Non-pigmented ciliary epithelial cell (primary cell): ENCODE measurements at regions not wholly inside any gene's neighbourhood (a gene's known extent, or its start where the extent isn't known, plus 50 kb on each side); places are given as distances from the start of the nearest gene placed in this dataset.

Source experiments
- DNase-seq: peaks from one replicate; pipeline ENCODE4 v3.0.0-alpha.2; 2010; ENCODE audit warnings: low read depth

DNA sequence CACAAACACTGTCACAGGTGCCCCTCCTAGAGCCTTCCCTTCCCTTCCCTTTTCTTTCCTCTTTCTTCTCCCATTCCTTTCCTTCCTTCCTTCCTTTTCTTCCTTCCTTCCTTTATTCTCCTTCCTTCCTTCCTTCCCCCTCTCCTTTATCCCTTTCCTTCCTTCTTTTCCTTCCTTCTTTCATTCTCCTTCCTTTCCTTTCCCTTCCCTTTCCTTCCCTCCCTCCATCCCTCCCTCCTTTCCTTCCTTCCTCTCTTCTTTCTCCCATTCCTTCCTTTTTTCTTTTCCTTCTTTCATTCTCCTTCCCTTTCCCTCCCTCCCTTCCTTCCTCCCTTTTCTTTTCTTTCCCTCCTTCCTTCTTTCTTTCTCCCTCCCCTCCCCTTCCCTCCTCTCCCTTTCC is 170.0 kb downstream of the ENGASE start:
- DNase-seq: no peak

DNA sequence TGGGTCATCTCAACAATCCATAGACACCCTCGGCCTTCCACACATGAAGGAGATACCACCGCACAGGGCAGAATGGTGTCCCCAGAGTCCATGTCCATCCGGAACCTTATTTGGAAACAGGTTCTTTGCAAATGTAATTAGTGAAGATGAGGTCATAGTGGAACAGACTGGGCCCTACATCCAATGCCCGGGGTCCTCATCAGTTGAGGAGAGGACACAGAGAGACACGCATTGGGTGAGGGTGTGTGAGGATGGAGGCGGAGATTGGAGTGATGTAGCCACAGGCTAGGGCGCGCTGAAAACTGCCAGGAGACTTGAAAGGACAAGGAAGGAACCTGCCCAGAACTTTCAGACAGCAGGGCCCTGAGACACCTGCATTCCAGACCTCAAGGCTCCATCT is 169.4 kb downstream of the ENGASE start:
- DNase-seq: no peak

DNA sequence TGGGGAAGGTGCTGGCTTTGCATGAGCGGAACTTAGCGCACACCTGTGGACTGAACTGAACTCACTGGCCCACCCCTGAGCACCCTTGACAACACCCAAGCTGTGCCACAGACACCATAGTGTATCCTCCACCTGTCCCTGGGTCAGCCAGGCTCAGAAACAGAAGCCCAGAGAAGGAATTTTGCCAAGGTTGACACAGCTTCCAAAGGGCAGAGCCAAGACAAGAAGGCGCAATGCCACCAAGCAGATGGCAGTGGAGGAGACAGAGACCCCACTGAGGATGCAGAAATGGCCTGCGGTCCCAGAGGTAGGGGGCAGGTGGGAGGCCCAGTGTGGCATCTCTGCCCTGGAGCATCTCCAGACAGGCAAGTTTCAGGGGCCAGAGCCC is 169.0 kb downstream of the ENGASE start:
- no peak for DNase-seq

DNA sequence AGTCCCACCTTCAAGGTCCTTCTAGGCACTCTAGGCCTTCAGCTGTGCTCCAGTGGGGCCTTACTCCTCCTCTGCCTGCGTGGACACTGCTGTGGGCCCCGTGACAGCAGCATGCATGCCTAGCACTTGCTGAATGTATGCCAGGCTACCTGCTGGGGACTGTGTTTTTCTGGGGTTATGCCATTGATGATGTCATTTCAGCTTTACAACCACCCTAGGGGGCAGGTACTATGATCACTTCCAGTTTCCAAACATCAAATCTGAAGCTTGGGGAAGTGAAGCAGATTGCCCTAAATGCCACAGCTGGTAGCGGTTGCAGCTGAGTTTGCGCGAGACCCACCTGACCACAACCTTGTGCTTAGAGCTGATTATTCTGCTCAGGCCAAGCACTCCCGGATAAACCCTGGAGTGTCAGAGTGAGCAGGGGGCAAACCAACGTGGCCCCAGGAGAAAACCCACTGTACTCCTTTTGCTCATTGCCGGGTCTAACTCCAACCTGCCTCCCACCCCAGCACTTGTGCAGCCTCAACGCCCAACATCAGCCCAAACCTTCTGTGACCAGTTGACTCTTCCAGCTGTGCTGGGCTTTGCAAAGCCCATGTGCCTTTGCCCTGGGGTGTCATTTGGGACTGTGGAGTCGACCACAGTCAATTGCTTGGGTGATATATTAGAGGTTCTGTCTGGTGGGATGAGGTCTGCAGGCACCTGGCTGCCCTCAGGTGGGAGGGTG is 168.4 kb downstream of the ENGASE start:
- DNase-seq: no peak

DNA sequence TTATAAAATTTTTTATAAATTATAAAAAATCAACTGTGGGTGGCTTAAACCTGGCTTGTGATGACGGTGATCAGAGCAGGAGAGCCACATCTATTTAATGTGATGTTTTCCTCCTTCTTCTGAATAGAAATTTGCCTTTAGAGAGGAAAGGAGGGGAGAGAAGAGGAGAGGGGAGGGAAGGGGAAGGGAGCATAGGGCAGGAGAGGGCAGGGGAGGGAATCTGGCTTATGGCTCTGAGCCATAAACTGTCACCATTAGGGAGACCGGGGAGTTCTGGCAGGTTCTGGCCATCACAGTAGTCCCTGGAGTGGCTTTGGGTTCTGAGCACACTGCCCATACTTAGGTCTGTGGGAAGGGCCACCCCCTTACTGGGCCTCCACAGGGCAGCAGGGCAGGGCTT is 167.8 kb downstream of the ENGASE start:
- DNase-seq: no peak

DNA sequence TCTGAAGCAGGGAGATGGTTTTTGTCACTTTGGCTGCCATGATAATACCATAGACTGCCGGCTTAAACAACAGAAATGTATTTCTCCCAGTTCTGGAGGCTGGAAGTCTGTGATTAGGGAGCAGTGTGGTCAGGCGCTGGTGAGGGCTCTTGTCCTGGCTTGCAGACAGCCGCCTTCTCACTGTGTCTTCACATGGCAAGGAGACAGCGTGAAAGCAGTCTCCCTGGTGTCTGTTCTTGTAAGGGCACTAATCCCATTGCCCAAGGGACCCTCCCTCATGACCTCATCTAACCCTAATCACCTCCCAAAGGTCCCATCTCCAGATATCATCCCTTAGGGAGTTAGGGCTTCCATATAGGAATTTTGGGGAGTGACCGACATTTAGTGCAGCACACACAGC is 167.0 kb downstream of the ENGASE start:
- DNase-seq: no peak

DNA sequence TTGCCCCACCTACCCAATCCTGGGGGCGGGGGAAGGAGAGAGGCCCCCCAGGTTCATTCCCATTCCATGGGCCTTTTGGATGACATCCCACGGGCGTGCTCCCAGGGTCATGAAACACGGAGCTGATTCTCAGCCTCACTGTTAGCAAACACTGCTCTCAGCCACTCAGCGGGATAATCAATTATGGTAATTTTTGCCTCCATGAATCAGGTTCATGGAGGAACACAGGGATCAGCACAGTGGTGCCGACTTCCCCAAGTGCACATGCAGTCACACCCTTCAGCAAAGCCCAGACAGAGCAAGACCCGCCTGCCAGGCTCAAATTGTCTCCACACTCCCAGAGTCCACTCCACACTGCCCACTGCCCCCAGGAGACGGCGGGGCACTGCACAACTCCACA is 164.6 kb downstream of the ENGASE start:
- no peak for DNase-seq

DNA sequence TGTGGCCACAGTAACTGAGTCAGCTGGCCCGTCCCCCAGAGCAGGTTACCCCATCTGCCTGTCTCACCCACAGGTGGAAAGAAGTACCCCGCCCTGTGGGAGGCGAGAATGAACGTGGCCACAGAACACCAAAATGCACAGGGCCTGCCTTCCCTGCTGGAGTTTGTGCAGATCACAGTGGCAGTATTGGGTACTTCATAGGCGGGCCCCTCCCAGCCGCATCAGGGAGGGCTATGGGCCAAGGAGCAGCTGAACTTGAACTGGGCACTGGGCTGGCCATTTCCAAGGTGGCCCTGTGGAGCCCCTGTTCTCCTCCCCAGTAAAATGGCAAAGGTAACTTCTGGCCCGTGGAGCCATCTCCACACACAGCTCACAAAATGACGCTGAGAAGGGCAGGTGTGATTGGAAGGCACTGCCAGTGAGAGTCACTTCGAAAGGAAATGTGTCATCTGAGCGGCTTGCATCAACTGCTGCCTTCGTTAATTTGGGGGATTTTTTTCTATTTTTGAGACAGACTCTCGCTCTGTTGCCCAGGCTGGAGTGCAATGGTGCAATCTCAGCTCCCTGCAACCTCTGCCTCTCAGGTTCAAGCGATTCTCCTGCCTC is 162.9 kb downstream of the ENGASE start:
- DNase-seq: no peak

DNA sequence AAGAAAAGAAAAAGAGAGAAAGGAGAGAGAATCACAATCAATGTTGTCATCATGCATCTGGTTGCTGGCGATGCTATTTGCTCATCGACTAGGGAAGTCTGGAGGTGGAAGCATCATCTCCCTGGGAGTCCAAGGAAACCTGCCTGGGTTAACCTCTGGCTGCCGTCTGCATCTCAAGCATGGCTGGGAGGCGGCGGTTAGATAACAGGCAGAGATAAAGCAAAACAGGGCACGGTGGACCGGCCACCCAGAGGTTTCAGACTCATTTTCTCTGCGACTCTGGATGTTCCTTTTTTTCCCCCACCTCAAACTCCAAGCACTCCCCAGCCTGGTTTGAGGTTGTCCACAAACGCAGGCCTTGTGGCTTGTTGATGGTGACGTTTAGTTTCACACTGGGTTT is 161.2 kb downstream of the ENGASE start:
- DNase-seq: no peak

DNA sequence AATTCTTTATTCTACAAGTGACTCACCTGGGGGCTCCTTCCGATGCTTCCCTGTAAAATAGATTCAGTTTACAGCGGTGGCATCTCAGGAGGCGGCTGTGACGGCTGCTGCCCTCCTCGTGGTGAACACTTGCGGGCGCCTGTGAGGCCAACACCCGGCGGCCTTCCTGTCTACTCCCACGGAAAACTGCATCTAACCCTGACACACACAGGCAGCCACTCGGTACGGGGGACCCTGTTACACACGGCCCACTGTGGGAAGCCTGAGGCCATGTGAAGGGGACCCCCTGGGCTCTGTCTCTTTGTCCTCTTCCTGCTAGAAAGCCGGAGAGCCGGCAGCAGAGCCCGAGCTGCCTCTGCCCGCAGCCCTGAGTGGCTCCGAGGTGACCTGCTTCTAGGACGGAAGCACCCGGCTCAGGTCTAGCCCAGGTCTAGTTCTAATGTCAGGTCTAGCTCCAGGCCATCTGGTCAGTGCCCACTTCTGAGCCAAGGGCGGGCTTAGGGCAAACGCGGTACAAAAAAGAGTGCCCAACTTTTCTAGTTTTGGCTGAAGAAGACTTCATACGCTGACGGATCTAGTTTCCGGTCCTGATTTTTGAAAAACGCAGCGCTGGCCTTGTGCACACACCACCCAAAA is 159.4 kb downstream of the ENGASE start:
- no peak for DNase-seq

DNA sequence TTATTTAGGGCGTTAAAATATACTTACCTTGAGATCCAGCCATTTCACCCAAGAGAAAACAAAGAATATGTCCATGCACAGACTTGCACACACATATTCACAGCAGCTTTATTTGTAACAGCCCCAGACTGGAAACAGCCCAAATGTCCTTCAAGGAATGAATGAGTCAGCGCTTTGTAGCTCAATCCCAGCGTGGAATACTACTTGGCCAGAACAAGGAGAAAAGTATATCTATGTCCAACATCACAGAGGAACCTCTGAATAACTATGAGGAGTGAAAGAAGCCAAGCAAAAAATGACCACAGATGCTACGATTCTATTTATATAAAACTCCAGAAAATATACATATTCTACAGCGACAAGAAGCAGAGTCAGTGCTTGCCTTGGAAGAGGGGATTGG is 158.3 kb downstream of the ENGASE start:
- no peak for DNase-seq

DNA sequence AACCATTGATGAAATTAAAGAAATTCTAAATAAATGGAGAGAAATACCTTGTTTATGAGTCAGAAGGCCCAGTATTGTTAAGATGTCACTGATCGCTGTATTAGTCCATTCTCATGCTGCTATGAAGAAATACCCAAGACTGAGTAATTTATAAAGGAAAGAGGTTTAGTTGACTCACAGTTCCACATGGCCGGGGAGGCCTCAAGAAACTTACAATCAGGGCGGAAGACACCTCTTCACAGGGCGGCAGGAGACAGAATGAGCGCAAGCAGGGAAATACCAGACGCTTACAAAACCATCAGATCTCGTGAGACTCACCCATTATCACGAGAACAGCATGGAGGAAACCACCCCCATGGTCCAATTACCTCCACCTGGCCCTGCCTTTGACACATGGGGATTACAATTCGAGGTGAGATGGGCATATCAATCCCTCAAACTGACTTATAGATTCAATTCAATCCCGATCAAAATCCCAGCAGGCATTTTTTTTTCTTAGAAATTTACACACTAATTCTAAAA is 157.2 kb downstream of the ENGASE start:
- no peak for DNase-seq

DNA sequence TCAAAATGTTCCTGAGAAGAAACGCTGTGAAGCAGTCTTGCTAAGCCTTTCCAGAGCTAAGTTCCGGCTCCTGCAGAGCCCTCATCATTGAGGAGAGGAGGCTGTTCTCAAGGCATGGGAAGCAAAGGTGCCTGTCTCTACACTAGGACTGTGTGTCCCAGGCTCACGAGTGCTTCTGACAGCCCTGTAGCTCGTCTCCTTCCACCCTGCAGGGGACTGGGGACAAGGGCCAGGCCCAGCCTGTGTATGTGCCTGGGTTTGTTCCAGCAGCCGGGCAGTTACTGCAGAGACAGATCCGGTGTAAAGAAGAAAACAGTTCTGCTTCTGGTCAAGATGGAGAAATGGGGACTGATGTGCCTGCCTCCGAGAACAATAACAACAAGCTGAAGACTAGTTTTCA is 156.0 kb downstream of the ENGASE start:
- DNase-seq: no peak

DNA sequence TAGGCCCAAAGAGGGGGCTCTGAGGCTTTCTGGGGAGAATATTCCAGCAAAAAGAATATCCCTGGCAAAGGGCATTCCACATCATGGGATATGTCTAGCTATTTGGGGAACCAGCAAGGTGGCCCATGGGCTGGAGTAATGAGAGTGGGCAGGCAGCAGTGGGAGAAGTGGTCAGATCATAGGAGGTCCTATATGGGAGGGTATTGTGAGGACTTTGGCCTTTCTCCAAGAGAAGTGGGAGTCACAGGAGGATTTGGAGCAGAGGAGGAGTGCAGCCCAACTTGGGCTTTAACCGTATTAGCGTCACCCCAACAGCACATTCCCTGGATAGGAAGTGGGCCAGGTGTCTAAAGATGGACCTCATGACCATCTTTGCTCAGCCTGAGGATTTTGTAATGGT is 151.4 kb downstream of the ENGASE start:
- no peak for DNase-seq

DNA sequence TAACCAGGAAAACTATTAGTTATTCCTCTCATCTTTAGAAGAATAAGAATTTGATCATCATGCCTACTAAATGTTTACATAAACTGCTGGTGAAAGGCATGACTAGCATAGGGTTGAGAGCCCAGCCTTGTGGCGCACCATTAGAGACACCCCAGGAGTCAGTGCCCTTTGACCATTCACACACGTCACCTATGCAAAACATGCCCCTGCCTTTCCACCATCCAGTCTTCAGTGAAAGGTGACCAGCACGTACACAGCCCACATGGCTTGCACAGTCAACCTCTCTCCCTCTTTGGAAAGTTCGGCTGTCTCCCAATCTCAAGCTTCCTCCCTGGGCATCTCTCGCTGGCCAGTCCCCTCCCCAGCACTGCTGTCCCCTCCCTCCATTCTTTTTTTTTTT is 150.3 kb downstream of the ENGASE start:
- no peak for DNase-seq

DNA sequence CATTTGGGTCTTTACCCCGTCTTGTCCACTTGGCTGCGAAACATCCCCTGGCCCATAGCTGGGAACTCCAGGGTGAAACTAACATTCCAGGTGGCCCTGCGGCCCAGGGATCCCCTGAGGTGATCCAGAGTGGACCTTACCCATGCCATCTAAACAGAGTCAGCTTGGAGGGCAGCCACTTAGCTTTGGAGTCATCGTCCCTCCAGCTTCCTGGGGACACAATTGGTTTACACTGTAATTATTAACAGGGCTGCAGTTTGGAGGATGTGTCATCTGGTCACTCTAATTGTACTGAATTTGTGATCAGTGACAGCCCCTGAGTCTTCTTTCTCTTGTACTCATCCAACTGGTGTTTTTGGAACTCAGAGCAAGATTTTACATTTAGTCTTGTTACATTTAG is 149.9 kb downstream of the ENGASE start:
- DNase-seq: no peak

DNA sequence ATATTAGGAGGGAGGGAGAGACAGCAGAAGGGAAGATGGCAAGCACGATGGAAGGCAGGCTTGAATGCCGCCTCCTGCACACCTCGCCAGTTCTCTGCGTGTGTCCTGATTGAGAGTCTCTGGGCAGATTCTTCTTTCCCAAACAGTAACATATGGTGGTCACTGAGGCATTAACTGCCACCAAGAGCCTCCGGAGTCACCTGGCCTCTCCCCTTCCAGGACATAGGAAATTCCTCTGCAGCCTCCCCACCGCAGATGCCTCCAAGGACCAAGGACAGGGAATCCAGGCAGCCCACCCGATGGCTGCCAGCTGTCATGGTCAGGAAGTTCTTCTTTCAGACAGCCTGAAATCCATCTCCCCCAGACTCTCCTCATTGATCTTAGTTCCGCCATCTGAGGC is 149.3 kb downstream of the ENGASE start:
- no peak for DNase-seq

DNA sequence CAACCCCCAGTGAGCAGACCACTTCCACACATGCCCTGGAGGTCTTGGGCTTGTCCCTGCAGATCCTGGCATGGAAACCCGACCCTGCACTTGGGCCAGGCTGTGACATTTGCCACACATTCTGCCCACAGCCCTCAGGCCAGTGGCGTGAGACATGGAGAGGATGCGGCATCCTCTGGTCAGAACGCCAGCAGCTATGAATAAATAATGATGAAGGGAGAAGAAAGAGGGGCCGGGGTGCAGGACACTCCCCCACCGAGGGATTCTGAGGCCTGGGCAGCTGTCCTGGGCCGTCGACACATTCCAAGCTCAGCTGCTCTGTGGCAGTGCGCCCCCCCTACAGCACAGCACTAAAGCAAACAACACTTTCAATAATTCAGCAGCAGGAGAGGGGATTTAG is 148.8 kb downstream of the ENGASE start:
- no peak for DNase-seq

DNA sequence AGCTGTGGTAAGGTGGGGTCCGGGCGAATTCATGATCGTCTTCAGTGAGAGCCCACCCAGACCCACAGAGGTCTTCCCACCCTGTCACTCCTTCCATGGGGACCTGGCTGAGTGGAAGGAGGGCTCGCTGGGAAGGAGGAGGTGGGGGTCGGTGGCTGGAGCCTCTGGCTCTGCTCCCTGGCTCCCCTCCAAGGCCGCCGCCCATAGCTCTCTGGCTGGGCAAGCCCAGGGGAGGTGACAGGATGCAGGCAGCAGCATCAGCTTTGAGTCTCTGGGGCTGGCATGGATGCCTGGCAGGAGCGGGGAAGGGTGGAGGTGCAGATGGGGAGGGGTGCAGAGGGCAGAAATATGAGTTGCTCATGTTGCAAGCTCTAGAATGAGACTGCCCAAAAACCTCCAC is 147.0 kb downstream of the ENGASE start:
- DNase-seq: no peak

DNA sequence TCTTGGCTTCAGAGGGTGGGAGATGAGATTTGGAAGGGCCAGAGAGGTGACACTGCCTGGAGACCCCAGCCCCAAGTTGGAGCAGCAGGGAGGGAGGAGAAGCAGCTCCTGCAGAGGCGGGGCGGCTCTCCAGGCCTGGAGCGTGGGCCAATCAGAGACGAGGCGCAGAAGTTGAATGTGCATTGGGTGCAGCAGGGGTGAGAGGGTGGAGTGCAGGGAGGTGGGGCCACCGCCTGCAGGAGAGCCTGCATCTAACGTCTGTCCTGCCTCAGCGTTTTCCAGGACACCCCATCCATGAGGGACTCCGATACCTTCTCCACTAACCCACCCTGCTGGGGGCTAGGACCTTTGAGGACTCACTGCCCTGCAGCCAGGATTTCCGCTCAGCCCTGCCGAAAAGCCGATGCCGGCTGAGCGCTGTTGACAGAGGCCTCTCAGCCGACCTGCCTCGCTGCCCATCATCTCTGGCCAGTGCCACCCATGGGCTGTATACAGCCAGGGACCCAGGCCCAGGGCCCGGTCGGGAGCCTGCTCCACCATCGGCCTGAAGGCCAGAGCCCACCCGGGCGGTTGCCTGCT is 146.2 kb downstream of the ENGASE start:
- DNase-seq: no peak

DNA sequence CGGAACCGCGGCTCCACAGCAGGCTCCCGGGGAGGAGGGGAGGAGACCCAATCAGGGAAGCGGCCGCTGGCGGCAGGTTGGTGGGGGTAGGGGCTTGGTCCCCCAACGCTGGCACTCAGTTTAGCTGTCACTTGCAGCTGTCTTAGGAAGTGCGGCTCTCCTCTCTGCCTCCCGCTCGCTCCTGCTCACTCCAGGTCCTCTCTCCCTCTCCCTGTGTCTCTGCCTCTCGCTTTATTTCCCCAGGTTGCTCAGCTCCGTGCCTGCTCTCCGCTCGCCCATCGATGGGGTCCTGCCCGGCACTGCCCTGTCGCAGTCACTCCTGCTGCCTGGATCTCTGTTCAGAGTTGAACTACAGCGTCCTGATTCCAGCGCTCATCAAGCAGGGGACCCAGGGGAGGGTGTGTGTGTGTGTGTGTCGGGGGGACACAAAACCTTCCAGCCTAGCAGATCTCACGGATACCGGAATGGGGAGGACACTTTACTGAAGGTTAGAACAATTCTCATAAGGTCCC is 145.6 kb downstream of the ENGASE start:
- DNase-seq: no peak

DNA sequence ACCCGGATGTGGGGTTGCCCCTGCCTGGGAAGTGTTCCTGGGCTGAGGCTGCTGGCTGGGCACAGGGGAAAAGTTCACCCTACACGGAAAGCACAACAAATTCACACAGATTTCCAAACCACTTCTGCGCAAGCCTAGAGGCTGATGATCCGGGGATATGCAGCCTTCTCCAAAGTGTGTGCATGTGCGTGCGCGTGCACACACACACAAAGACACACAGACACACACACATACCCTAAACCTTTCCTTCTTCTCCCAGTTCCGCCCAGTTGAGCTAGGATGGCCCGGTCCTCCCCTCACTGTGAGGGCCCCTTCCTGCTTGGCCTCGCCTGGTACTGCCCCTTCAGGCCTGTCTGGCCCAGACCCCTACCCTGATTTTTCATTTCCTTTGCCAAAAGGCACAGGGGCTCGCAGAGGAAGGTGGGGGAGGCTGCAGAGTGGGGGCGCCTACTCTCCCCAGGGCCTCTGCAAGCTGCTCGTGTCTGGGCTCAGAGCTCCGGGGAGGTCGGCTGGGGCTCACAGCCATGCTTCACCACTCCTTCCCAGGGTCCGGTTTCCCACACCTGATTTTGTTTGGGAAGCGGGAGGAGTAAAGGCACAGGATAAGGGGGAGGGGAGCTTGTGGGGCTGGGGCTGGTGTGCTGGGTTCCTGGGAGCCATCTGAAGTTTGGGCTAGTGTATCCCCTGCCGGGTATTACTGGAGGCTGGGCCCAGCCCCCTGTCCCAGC is 144.7 kb downstream of the ENGASE start:
- no peak for DNase-seq
